ENCODE measurements at regions not wholly inside any gene's neighbourhood (a gene's known extent, or its start where the extent isn't known, plus 50 kb on each side); places are given as distances from the start of the nearest gene placed in this dataset.

DNA sequence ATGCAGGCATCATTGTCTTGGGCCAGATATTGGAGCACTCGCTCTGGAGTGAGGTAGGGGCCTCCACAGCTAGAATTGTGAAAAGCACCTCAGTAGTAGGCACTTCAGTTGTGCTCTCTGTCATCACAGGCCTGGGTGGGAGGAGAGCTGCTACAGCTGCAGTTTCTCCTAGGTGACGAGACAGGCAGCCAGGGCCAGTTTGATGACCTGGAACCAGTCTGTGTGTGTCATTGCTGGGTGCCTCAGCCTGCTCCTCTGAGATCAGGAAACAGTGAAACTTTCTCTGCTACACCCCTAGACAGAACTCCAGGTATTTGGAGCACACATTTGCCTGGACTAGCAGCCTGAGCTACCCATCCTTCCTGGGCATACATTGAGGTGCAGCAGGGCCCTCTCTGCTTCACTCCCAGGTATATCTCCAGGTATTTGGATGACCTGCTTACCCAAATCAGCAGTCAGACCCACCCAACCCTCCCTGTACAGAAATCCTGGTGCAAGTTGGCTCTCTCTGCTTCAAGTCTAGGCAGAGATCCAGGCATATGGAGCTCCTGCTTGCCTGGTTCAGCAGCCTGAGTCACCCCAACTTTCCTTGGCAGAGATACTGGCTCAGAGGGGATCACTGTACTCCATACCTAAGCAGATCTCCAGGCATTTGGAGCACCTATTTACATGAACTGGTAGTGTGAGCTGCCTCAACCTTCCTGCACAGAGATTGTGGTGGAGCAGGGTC is 54.3 kb upstream of the SGO1 start:
- no peak for TF ChIP-seq POLR2A (IDR thresholded peaks at IDR 0.05; ENCODE audit: low read depth, low read length)
- TF ChIP-seq, protein P1, sequence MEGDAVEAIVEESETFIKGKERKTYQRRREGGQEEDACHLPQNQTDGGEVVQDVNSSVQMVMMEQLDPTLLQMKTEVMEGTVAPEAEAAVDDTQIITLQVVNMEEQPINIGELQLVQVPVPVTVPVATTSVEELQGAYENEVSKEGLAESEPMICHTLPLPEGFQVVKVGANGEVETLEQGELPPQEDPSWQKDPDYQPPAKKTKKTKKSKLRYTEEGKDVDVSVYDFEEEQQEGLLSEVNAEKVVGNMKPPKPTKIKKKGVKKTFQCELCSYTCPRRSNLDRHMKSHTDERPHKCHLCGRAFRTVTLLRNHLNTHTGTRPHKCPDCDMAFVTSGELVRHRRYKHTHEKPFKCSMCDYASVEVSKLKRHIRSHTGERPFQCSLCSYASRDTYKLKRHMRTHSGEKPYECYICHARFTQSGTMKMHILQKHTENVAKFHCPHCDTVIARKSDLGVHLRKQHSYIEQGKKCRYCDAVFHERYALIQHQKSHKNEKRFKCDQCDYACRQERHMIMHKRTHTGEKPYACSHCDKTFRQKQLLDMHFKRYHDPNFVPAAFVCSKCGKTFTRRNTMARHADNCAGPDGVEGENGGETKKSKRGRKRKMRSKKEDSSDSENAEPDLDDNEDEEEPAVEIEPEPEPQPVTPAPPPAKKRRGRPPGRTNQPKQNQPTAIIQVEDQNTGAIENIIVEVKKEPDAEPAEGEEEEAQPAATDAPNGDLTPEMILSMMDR (conservative IDR thresholded peaks at IDR 0.05; ENCODE audit: low read depth, low read length), result no peak
